Glomerular visceral epithelial cell (primary cell): ENCODE measurements at regions not wholly inside any gene's neighbourhood (a gene's known extent, or its start where the extent isn't known, plus 50 kb on each side); places are given as distances from the start of the nearest gene placed in this dataset.
A peak's percentile ranks its signal among the peaks of the same experiment; 100 is the strongest.

Source experiments
- DNase-seq: peaks from one replicate; pipeline ENCODE4 v3.0.0-alpha.2; 2016; ENCODE audit errors: extremely low spot score

- no peak for DNase-seq
Observed at GRCh38 chr13:34002141-34002540, 184.2 kb downstream of the RFC3 start.

- DNase-seq = no peak
Observed at GRCh38 chr13:34002924-34003323, 185.0 kb downstream of the RFC3 start.

GRCh38 chr13:34003656-34004055 lies 185.7 kb downstream of the RFC3 start:
- no peak for DNase-seq

GRCh38 chr13:34004676-34005075 lies 186.7 kb downstream of the RFC3 start:
- no peak for DNase-seq

- DNase-seq = no peak
Observed at GRCh38 chr13:34006011-34006410, 188.1 kb downstream of the RFC3 start.

- no peak for DNase-seq
Observed at GRCh38 chr13:34011552-34012085, 193.7 kb downstream of the RFC3 start.

- no peak for DNase-seq
Observed at GRCh38 chr13:34012382-34012781, 194.4 kb downstream of the RFC3 start.

GRCh38 chr13:34013061-34013460 lies 195.1 kb downstream of the RFC3 start:
- DNase-seq = no peak

- DNase-seq = no peak
Observed at GRCh38 chr13:34017231-34017630, 199.3 kb downstream of the RFC3 start.

GRCh38 chr13:34019870-34020269 lies 201.9 kb downstream of the RFC3 start:
- DNase-seq = peak; percentile 22

GRCh38 chr13:34020388-34020787 lies 202.4 kb downstream of the RFC3 start:
- DNase-seq = no peak

- DNase-seq = no peak
Observed at GRCh38 chr13:34021619-34022018, 203.7 kb downstream of the RFC3 start.

GRCh38 chr13:34025746-34026145 lies 207.8 kb downstream of the RFC3 start:
- peak; percentile 25 for DNase-seq

- DNase-seq = no peak
Observed at GRCh38 chr13:34026308-34026707, 208.4 kb downstream of the RFC3 start.

GRCh38 chr13:34028496-34029442 lies 210.8 kb downstream of the RFC3 start:
- DNase-seq = no peak

GRCh38 chr13:34030782-34031181 lies 212.8 kb downstream of the RFC3 start:
- no peak for DNase-seq

- no peak for DNase-seq
Observed at GRCh38 chr13:34031610-34032009, 213.7 kb downstream of the RFC3 start.

- DNase-seq = no peak
Observed at GRCh38 chr13:34034411-34034810, 216.5 kb downstream of the RFC3 start.

- DNase-seq = no peak
Observed at GRCh38 chr13:34035178-34035577, 217.2 kb downstream of the RFC3 start.

- DNase-seq = no peak
Observed at GRCh38 chr13:34035676-34036325, 217.9 kb downstream of the RFC3 start.

- no peak for DNase-seq
Observed at GRCh38 chr13:34037636-34038540, 219.9 kb downstream of the RFC3 start.
